H1 (cell line): ENCODE measurements at regions not wholly inside any gene's neighbourhood (a gene's known extent, or its start where the extent isn't known, plus 50 kb on each side); places are given as distances from the start of the nearest gene placed in this dataset.

ENCODE experiments used
- CTCF ChIA-PET: fragments of 300-600 bp; sonication (Branson Sonifier 250); formaldehyde crosslinking; loops from one replicate; lab custom pipeline; 2021; ENCODE audit not compliant: partially characterized antibody; lab: Charles Lee
- POLR2A ChIA-PET: fragments of 300-600 bp; sonication (Branson Sonifier 250); formaldehyde crosslinking; loops from one replicate; lab custom pipeline; 2021; ENCODE audit warnings: inconsistent platforms; ENCODE audit not compliant: partially characterized antibody; lab: Charles Lee
- DNase-seq, 2 experiments: peaks; one replicate each; pipeline versions ENCODE4 v3.0.0 to v3.0.0-alpha.2; 2010 to 2022; ENCODE audit warnings: low spot score in 2 of 2, low read depth in 1 of 2, mixed read lengths in 1 of 2
- FAIRE-seq: peaks from 2 replicates; lab custom pipeline; 2011; peaks lifted over from hg19 to GRCh38; lab: Jason Lieb, UNC
- H2AFZ ChIP-seq: 2 replicates; pipeline ENCODE4 v1.8.1; 2012; ENCODE audit warnings: low read length, inconsistent platforms
- H2AK5ac ChIP-seq: 2 replicates; pipeline ENCODE4 v1.6.1; 2013; ENCODE audit warnings: low read depth, low read length
- H2BK120ac ChIP-seq: replicated peaks from 2 replicates; pipeline ENCODE3; 2013; ENCODE audit warnings: low read depth, low read length, inconsistent platforms
- H2BK12ac ChIP-seq: 2 replicates; pipeline ENCODE4 v1.6.1; 2013; ENCODE audit warnings: low read depth, low read length
- H2BK15ac ChIP-seq: 2 replicates; pipeline ENCODE4 v1.6.1; 2013; ENCODE audit warnings: low read length
- H2BK20ac ChIP-seq: 2 replicates; pipeline ENCODE4 v1.6.1; 2013; ENCODE audit warnings: low read length
- H2BK5ac ChIP-seq: 2 replicates; pipeline ENCODE4 v1.6.1; 2013; ENCODE audit warnings: low read depth, low read length
- H3K14ac ChIP-seq: 2 replicates; pipeline ENCODE4 v1.6.1; 2013; ENCODE audit warnings: inconsistent platforms; ENCODE audit not compliant: insufficient read length
- H3K18ac ChIP-seq: 2 replicates; pipeline ENCODE4 v1.6.1; 2013; ENCODE audit warnings: low read length; ENCODE audit errors: extremely low read depth
- H3K23ac ChIP-seq: 2 replicates; pipeline ENCODE4 v1.6.1; 2013; ENCODE audit warnings: inconsistent platforms; ENCODE audit not compliant: insufficient read length
- H3K23me2 ChIP-seq: 2 replicates; pipeline ENCODE4 v1.6.1; 2013; ENCODE audit warnings: low read depth, low read length
- H3K27ac ChIP-seq: 2 replicates; pipeline ENCODE4 v1.6.1; 2011; ENCODE audit warnings: low read depth, low read length, inconsistent platforms
- H3K27me3 ChIP-seq, 4 experiments: replicated peaks in 1 of 4; 1 replicate in 1 of 4; 2 replicates in 3 of 4; pipeline versions ENCODE4 v1.6.1 to v1.8.1; 2011 to 2013; ENCODE audit warnings: low read length in 3 of 4, mild to moderate bottlenecking in 3 of 4, inconsistent platforms in 2 of 4, mixed read lengths in 2 of 4, moderate library complexity in 1 of 4; ENCODE audit not compliant: control insufficient read depth in 3 of 4, insufficient read depth in 3 of 4; ENCODE audit errors: extremely low read depth in 1 of 4
- H3K36me3 ChIP-seq, 4 experiments: 2 replicates each; pipeline versions ENCODE4 v1.6.1 to v1.8.1; 2011 to 2013; ENCODE audit warnings: mild to moderate bottlenecking in 4 of 4, low read length in 3 of 4, moderate library complexity in 2 of 4, control low read depth in 1 of 4, inconsistent platforms in 1 of 4; ENCODE audit not compliant: insufficient read depth in 4 of 4, control insufficient read depth in 2 of 4
- H3K4ac ChIP-seq: replicated peaks from 2 replicates; pipeline ENCODE3; 2013; ENCODE audit warnings: low read length, low read depth, mixed read lengths, inconsistent platforms; ENCODE audit not compliant: insufficient read length
- H3K4me1 ChIP-seq, 4 experiments: replicated peaks in 1 of 4; 1 replicate in 1 of 4; 2 replicates in 3 of 4; pipeline versions ENCODE4 v1.6.1 to v1.8.1; 2011 to 2013; ENCODE audit warnings: low read length in 3 of 4, inconsistent platforms in 2 of 4, mixed read lengths in 1 of 4; ENCODE audit not compliant: insufficient read depth in 4 of 4, control insufficient read depth in 3 of 4
- H3K4me2 ChIP-seq, 2 experiments: 2 replicates each; pipeline versions ENCODE4 v1.6.1 to v1.8.1; 2011 to 2013; ENCODE audit warnings: low read depth in 2 of 2, low read length in 2 of 2, control low read depth in 1 of 2, inconsistent platforms in 1 of 2, mild to moderate bottlenecking in 1 of 2; ENCODE audit not compliant: insufficient read depth in 1 of 2
- H3K4me3 ChIP-seq, 4 experiments: fragments of 200-600, 300-600 bp in 1 of 4; sonication (generic), shearing (Covaris generic), sonication (Bioruptor Twin) in 1 of 4; 2 replicates each; pipeline versions ENCODE4 v1.5.1 to v1.8.1; 2011 to 2016; ENCODE audit warnings: low read length in 4 of 4, low read depth in 3 of 4, control low read depth in 2 of 4, inconsistent platforms in 2 of 4, mild to moderate bottlenecking in 2 of 4, mixed read lengths in 1 of 4, moderate library complexity in 1 of 4; ENCODE audit not compliant: insufficient read depth in 2 of 4; ENCODE audit errors: extremely low read depth in 1 of 4
- H3K56ac ChIP-seq: replicated peaks from 2 replicates; pipeline ENCODE3; 2013; ENCODE audit warnings: low read depth, mild to moderate bottlenecking, mixed read lengths, low read length, inconsistent platforms; ENCODE audit not compliant: insufficient read length
- H3K79me1 ChIP-seq: 2 replicates; pipeline ENCODE4 v1.6.1; 2013; ENCODE audit warnings: low read depth, low read length, control low read depth
- H3K79me2 ChIP-seq, 2 experiments: 2 replicates each; pipeline versions ENCODE4 v1.6.1 to v1.8.1; 2012 to 2013; ENCODE audit warnings: low read length in 2 of 2, mild to moderate bottlenecking in 2 of 2, inconsistent platforms in 1 of 2; ENCODE audit not compliant: insufficient read depth in 2 of 2, control insufficient read depth in 1 of 2
- H3K9ac ChIP-seq, 4 experiments: replicated peaks in 1 of 4; 1 replicate in 1 of 4; 2 replicates in 3 of 4; pipeline versions ENCODE4 v1.6.1 to v1.8.1; 2011 to 2013; ENCODE audit warnings: low read depth in 3 of 4, low read length in 3 of 4, control low read depth in 2 of 4, mild to moderate bottlenecking in 2 of 4, moderate library complexity in 2 of 4, inconsistent platforms in 1 of 4; ENCODE audit errors: extremely low read depth in 1 of 4
- H3K9me3 ChIP-seq, 2 experiments: 2 replicates each; pipeline versions ENCODE4 v1.6.1 to v1.8.1; 2012 to 2013; ENCODE audit warnings: mild to moderate bottlenecking in 2 of 2, moderate library complexity in 2 of 2, control low read depth in 1 of 2, inconsistent platforms in 1 of 2, low read depth in 1 of 2, low read length in 1 of 2, mixed read lengths in 1 of 2; ENCODE audit not compliant: insufficient read depth in 2 of 2
- H4K20me1 ChIP-seq, 2 experiments: replicated peaks in 1 of 2; 2 replicates each; pipeline versions ENCODE3 to v1.8.1; 2011 to 2013; ENCODE audit warnings: inconsistent platforms in 2 of 2, low read length in 2 of 2, mild to moderate bottlenecking in 1 of 2; ENCODE audit not compliant: insufficient read depth in 2 of 2, control insufficient read depth in 1 of 2
- H4K5ac ChIP-seq: 2 replicates; pipeline ENCODE4 v1.6.1; 2013; ENCODE audit warnings: low read length, low read depth, mixed read lengths, inconsistent platforms; ENCODE audit not compliant: insufficient read length
- H4K8ac ChIP-seq: 2 replicates; pipeline ENCODE4 v1.8.0; 2013; ENCODE audit warnings: mild to moderate bottlenecking, moderate library complexity, low read length, inconsistent platforms; ENCODE audit not compliant: insufficient read depth; ENCODE audit errors: extremely low read depth
- H4K91ac ChIP-seq: replicated peaks from 2 replicates; pipeline ENCODE3; 2013; ENCODE audit warnings: low read length, mixed read lengths, inconsistent platforms; ENCODE audit not compliant: insufficient read length
- ATF3 ChIP-seq: IDR thresholded peaks from 2 replicates; pipeline ENCODE4 v1.6.1; 2011; ENCODE audit warnings: low read depth, mild to moderate bottlenecking, low read length; ENCODE audit not compliant: insufficient read depth
- EZH2 ChIP-seq: fragments of 200-600 bp; sonication (generic); IDR thresholded peaks from 2 replicates; pipeline ENCODE4 v1.7.1; 2012; ENCODE audit warnings: low read depth, mild to moderate bottlenecking, moderate library complexity, low read length, inconsistent platforms; ENCODE audit not compliant: severe bottlenecking
- GABPA ChIP-seq: IDR thresholded peaks from 2 replicates; pipeline ENCODE4 v1.6.1; 2011; ENCODE audit warnings: mild to moderate bottlenecking, low read length, moderate library complexity, borderline replicate concordance; ENCODE audit not compliant: insufficient read depth
- PHF8 ChIP-seq: fragments of 200-600 bp; sonication (generic); conservative IDR thresholded peaks from 2 replicates; pipeline ENCODE4 v1.7.1; 2012; ENCODE audit warnings: low read depth, mild to moderate bottlenecking, inconsistent platforms, low read length, moderate library complexity
- POLR2A ChIP-seq, 2 experiments: IDR thresholded peaks; 1 replicate in 1 of 2; 2 replicates in 1 of 2; pipeline ENCODE4 v1.6.1; 2011; ENCODE audit warnings: low read depth in 2 of 2, low read length in 2 of 2, mild to moderate bottlenecking in 2 of 2; ENCODE audit errors: control extremely low read depth in 1 of 2
- RAD21 ChIP-seq, 2 experiments: IDR thresholded peaks in 1 of 2; conservative IDR thresholded peaks in 1 of 2; 2 replicates each; pipeline ENCODE4 v1.6.1; 2011; ENCODE audit warnings: low read depth in 2 of 2, low read length in 2 of 2, improper control_type of control experiment in 1 of 2, inconsistent platforms in 1 of 2, mild to moderate bottlenecking in 1 of 2, moderate library complexity in 1 of 2
- RXRA ChIP-seq: IDR thresholded peaks from 2 replicates; pipeline ENCODE4 v1.6.1; 2011; ENCODE audit warnings: low read depth, mild to moderate bottlenecking, low read length, moderate library complexity; ENCODE audit not compliant: insufficient read depth
- SAP30 ChIP-seq: fragments of 300-600 bp; sonication (generic); IDR thresholded peaks from 2 replicates; pipeline ENCODE4 v1.7.1; 2012; ENCODE audit warnings: low read length, moderate library complexity, mild to moderate bottlenecking, inconsistent platforms; ENCODE audit not compliant: insufficient read depth, insufficient replicate concordance
- SP1 ChIP-seq: IDR thresholded peaks from 2 replicates; pipeline ENCODE4 v1.6.1; 2011; ENCODE audit warnings: low read depth, low read length
- WGBS, 2 experiments: shearing (Covaris generic) in 1 of 2; methylation state at CpG; one replicate each; pipeline versions ENCODE4 v1.1.6 to v1.1.7; 2013 to 2015; ENCODE audit warnings: low lambda C conversion rate in 2 of 2, mixed read lengths in 2 of 2, inconsistent platforms in 1 of 2, low coverage in 1 of 2, missing lambda C conversion rate in 1 of 2; ENCODE audit not compliant: insufficient replicate concordance in 2 of 2, insufficient coverage in 1 of 2, insufficient read length in 1 of 2; ENCODE audit errors: extremely low coverage in 1 of 2, missing lambda C conversion rate in 1 of 2; 5-methylcytosine and 5-hydroxymethylcytosine counted together

- POLR2A ChIA-PET: no interaction called here
- Histone ChIP-seq H3K4me1 (no peaks in the 10 kb centered on the region), H3K79me2 (no peaks in the 10 kb centered on the region), H3K4me2 (no peak overlapping the region), H3K4me3 (no peak overlapping the region), H3K4ac (no peak overlapping the region), H3K18ac (no peak overlapping the region), H3K14ac (no peak overlapping the region), H2BK12ac (no peak overlapping the region), H2AFZ (no peak overlapping the region), H3K79me1 (no peaks in the 10 kb centered on the region), H4K5ac (no peak overlapping the region), H4K91ac (no peak overlapping the region), H3K36me3 (no peaks in the 10 kb centered on the region), H3K9ac (no peak overlapping the region), H3K56ac (no peak overlapping the region), H3K9me3 (no peaks in the 10 kb centered on the region), H2BK15ac (no peak overlapping the region), H2AK5ac (no peak overlapping the region), H3K27me3 (no peaks in the 10 kb centered on the region), H3K23ac (no peak overlapping the region), H3K23me2 (no peaks in the 10 kb centered on the region), H2BK20ac (no peak overlapping the region), H3K27ac (no peak overlapping the region), H2BK120ac (no peak overlapping the region), H4K20me1 (no peaks in the 10 kb centered on the region), H4K8ac (no peak overlapping the region), H2BK5ac (no peak overlapping the region)
- no peak for FAIRE-seq
- 99% methylated on average over 3 of the region's 3 CpGs; no CpG with 5 or more reads in 1 of the 2 experiments for WGBS, 2 experiments
- no peak for TF ChIP-seq POLR2A (IDR thresholded peaks at IDR 0.05; ENCODE audit: control extremely low read depth in 1 of 2, low read depth in 2 of 2, low read length in 2 of 2)
- no peak for TF ChIP-seq SP1
- TF ChIP-seq RAD21 (IDR thresholded peaks at IDR 0.05 in 1 of 2, conservative IDR thresholded peaks at IDR 0.05 in 1 of 2; ENCODE audit: low read depth in 2 of 2, low read length in 2 of 2): no peak
- TF ChIP-seq GABPA: no peak
- no peak for TF ChIP-seq RXRA
- no peak for TF ChIP-seq ATF3
- no peak for TF ChIP-seq PHF8
- TF ChIP-seq SAP30: no peak
- TF ChIP-seq EZH2: no peak
- CTCF ChIA-PET: interaction anchor here (0.7 to 1.5 kb wide), 2 partner anchors 11 to 597 kb away, joined by 3 to 5 read pairs; no protein-coding TSS in a partner anchor
- no peak for DNase-seq
Observed at GRCh38 chr3:166435469-166436057, 598.3 kb upstream of the BCHE start.
